HepG2 (cell line): ENCODE measurements at regions not wholly inside any gene's neighbourhood (a gene's known extent, or its start where the extent isn't known, plus 50 kb on each side); places are given as distances from the start of the nearest gene placed in this dataset.

ENCODE experiments used
- ATAC-seq: fragments of 200-7000 bp; cut with Tn5 transposase; 3 replicates; pipeline ENCODE4 v1.9.1; 2020; ENCODE audit warnings: mild to moderate bottlenecking, moderate library complexity
- BruUV-seq: library from RNA; stranded (reverse); fragments of 400-500 nt; replicated peaks from 2 replicates; lab custom pipeline; 2021; lab: Mats Ljungman, UMichigan
- CTCF ChIA-PET: fragments of 300-600 bp; formaldehyde crosslinking; extraction: SDS; loops from one replicate; lab custom pipeline; 2021; ENCODE audit warnings: low total read pairs, inconsistent platforms, low intra/inter-chr PET ratio; lab: Yijun Ruan, JAX
- POLR2A ChIA-PET: fragments of 350-600 bp; sonication (Branson Sonifier 250); formaldehyde crosslinking; loops from one replicate; lab custom pipeline; 2020; ENCODE audit warnings: antibody characterized with exemption, inconsistent platforms; lab: Yijun Ruan, JAX
- DNase-seq: peaks from one replicate; pipeline ENCODE4 v3.0.0-alpha.2; 2015; ENCODE audit warnings: low spot score
- FAIRE-seq: peaks from 3 replicates; lab custom pipeline; 2011; peaks lifted over from hg19 to GRCh38; lab: Jason Lieb, UNC
- H2AFZ ChIP-seq: one replicate; pipeline ENCODE4 v1.6.1; 2011; ENCODE audit warnings: low read length, inconsistent platforms
- H3K27ac ChIP-seq: fragments of 300-600 bp; 3 replicates; pipeline ENCODE4 v1.8.0; 2011; ENCODE audit warnings: mixed run types, mild to moderate bottlenecking, mixed read lengths, low read length, inconsistent platforms; ENCODE audit not compliant: insufficient read depth; ENCODE audit errors: extremely low read length
- H3K27me3 ChIP-seq, 2 experiments: fragments of 200-600 bp in 1 of 2; 2 replicates in 1 of 2; 3 replicates in 1 of 2; pipeline versions ENCODE4 v1.6.0 to v1.8.0; 2011; ENCODE audit warnings: low read length in 2 of 2, mild to moderate bottlenecking in 2 of 2, moderate library complexity in 2 of 2, inconsistent platforms in 1 of 2; ENCODE audit not compliant: insufficient read depth in 2 of 2, control insufficient read depth in 1 of 2
- H3K36me3 ChIP-seq, 2 experiments: fragments of 200-600 bp in 1 of 2; replicated peaks in 1 of 2; 2 replicates in 1 of 2; 3 replicates in 1 of 2; pipeline versions ENCODE4 v1.5.1 to v1.8.0; 2011; ENCODE audit warnings: low read length in 2 of 2, inconsistent platforms in 1 of 2; ENCODE audit not compliant: insufficient read depth in 2 of 2, control insufficient read depth in 1 of 2
- H3K4me1 ChIP-seq: 2 replicates; pipeline ENCODE4 v1.5.1; 2012; ENCODE audit warnings: low read length, inconsistent platforms; ENCODE audit not compliant: insufficient read depth
- H3K4me2 ChIP-seq: 2 replicates; pipeline ENCODE4 v1.6.0; 2011; ENCODE audit warnings: low read depth, low read length, inconsistent platforms
- H3K4me3 ChIP-seq, 3 experiments: fragments of 200-600 bp in 1 of 3; sonication (generic), shearing (Covaris generic) in 1 of 3; replicated peaks in 1 of 3; 2 replicates each; pipeline ENCODE4 v1.5.1; 2011 to 2016; ENCODE audit warnings: low read length in 3 of 3, inconsistent platforms in 2 of 3, low read depth in 2 of 3, mild to moderate bottlenecking in 2 of 3, control low read depth in 1 of 3, mixed read lengths in 1 of 3; ENCODE audit not compliant: insufficient read depth in 1 of 3
- H3K79me2 ChIP-seq: one replicate; pipeline ENCODE4 v1.6.1; 2011; ENCODE audit warnings: low read length, inconsistent platforms; ENCODE audit not compliant: insufficient read depth
- H3K9ac ChIP-seq: 2 replicates; pipeline ENCODE4 v1.6.0; 2011; ENCODE audit warnings: mild to moderate bottlenecking, low read depth, low read length, inconsistent platforms; ENCODE audit not compliant: insufficient read depth
- H3K9me3 ChIP-seq: 2 replicates; pipeline ENCODE4 v1.5.1; 2012; ENCODE audit warnings: mild to moderate bottlenecking, low read length
- H4K20me1 ChIP-seq: 2 replicates; pipeline ENCODE4 v1.6.0; 2011; ENCODE audit warnings: inconsistent platforms, mild to moderate bottlenecking, low read length, moderate library complexity; ENCODE audit not compliant: insufficient read depth
- ASH2L ChIP-seq: fragments of 300-600, 200-600 bp; sonication (generic); IDR thresholded peaks from 2 replicates; pipeline ENCODE4 v1.7.0; 2017; ENCODE audit warnings: low read depth, mild to moderate bottlenecking, moderate library complexity, mixed read lengths, low read length; ENCODE audit not compliant: insufficient read length
- CEBPG ChIP-seq: IDR thresholded peaks from 2 replicates; pipeline ENCODE4 v1.6.1; 2016
- CSRNP1 ChIP-seq: sonication (generic); formaldehyde crosslinking; IDR thresholded peaks from 2 replicates; pipeline ENCODE4 v1.8.1; 2023; ENCODE audit warnings: mild to moderate bottlenecking, missing genetic modification reagents
- PHF8 ChIP-seq: sonication (generic); formaldehyde crosslinking; IDR thresholded peaks from 2 replicates; pipeline ENCODE4 v1.5.0; 2020; ENCODE audit warnings: missing genetic modification reagents
- POLR2G ChIP-seq: fragments of 200-400 bp; formaldehyde crosslinking; IDR thresholded peaks from 2 replicates; pipeline ENCODE4 v1.6.1; 2018; ENCODE audit warnings: mild to moderate bottlenecking, low read depth, low read length, moderate library complexity
- RFX5 ChIP-seq: IDR thresholded peaks from 2 replicates; pipeline ENCODE4 v1.6.1; 2011; ENCODE audit warnings: low read depth, low read length, improper control_type of control experiment
- TBP ChIP-seq: sonication (generic); formaldehyde crosslinking; IDR thresholded peaks from 2 replicates; pipeline ENCODE4 v1.5.0; 2020; ENCODE audit warnings: missing genetic modification reagents
- ZNF350 ChIP-seq: sonication (generic); formaldehyde crosslinking; IDR thresholded peaks from 2 replicates; pipeline ENCODE4 v1.4.0; 2020; ENCODE audit warnings: mild to moderate bottlenecking, low read depth, missing genetic modification reagents, borderline replicate concordance
- ZNF367 ChIP-seq: sonication (generic); formaldehyde crosslinking; IDR thresholded peaks from 2 replicates; pipeline ENCODE4 v1.4.0; 2020; ENCODE audit warnings: missing genetic modification reagents, borderline replicate concordance
- WGBS: methylation state at CpG from one replicate; pipeline ENCODE4 v1.1.6; 2017; ENCODE audit warnings: low lambda C conversion rate; 5-methylcytosine and 5-hydroxymethylcytosine counted together
- in situ Hi-C: cut with HindIII; loops from 2 replicates; pipeline ENCODE4 v1.10.0; 2017; ENCODE audit warnings: low pct_unique_long_range_greater_than_20kb; ENCODE audit not compliant: extremely low pct_ligation_motif_present
- intact Hi-C: fragments of 100-400 bp; cut with micrococcal nuclease; formaldehyde crosslinking; loops from one replicate; pipeline ENCODE4 v1.10.0; 2022; ENCODE audit not compliant: unreplicated experiment

GRCh38 chr18:56089612-56090258 lies 501.7 kb upstream of the TCF4 start (continued):
- TF ChIP-seq CSRNP1 (CRISPR knock-in tag), result no peak

- POLR2A ChIA-PET, result no interaction called here
- no peak for TF ChIP-seq ZNF367 (CRISPR knock-in tag)
- FAIRE-seq (no peak), DNase-seq (no peak), ATAC-seq (no peak)
- 51% methylated on average over 4 of the region's 7 CpGs for WGBS
- Histone ChIP-seq H3K4me1 (no peaks in the 10 kb centered on the region), H3K27me3 (no peaks in the 10 kb centered on the region), H3K9ac (no peak overlapping the region), H3K27ac (no peak overlapping the region), H3K4me3 (no peak overlapping the region), H3K79me2 (no peaks in the 10 kb centered on the region), H4K20me1 (no peaks in the 10 kb centered on the region), H2AFZ (no peak overlapping the region), H3K9me3 (peaks cover 92% of the 10 kb centered on the region), H3K4me2 (no peak overlapping the region), H3K36me3 (no peaks in the 10 kb centered on the region)
- BruUV-seq, result no TSS peak
- in situ Hi-C loops, result no loop called here
- CTCF ChIA-PET, result no interaction called here
- intact Hi-C loops, result no loop called here
Measured at GRCh38 chr18:56086786-56087185, 498.8 kb upstream of the TCF4 start.

- POLR2A ChIA-PET, result no interaction called here
- 14% methylated on average over 4 of the region's 4 CpGs for WGBS
- in situ Hi-C loops (no loop called here), intact Hi-C loops (no loop called here)
- no peak for FAIRE-seq
- BruUV-seq, result no TSS peak
- H3K27me3 ChIP-seq, result no peaks in the 10 kb centered on the region
- no peak for DNase-seq
- no peaks in the 10 kb centered on the region for H3K36me3 ChIP-seq
- peaks cover 94% of the 10 kb centered on the region for H3K9me3 ChIP-seq
- H2AFZ ChIP-seq, result no peak overlapping the region
- no peak overlapping the region for H3K4me3 ChIP-seq
- TF ChIP-seq ZNF350 (no peak), ASH2L (no peak), TBP (CRISPR knock-in tag) (no peak), RFX5 (no peak), CEBPG (no peak), POLR2G (no peak), PHF8 (CRISPR knock-in tag) (no peak)
- TF ChIP-seq, all 625 proteins: peak for 0
- no peaks in the 10 kb centered on the region for H3K79me2 ChIP-seq
- no peaks in the 10 kb centered on the region for H4K20me1 ChIP-seq
- no peak overlapping the region for H3K9ac ChIP-seq
- H3K4me2 ChIP-seq, result no peak overlapping the region
- H3K4me1 ChIP-seq, result no peaks in the 10 kb centered on the region
- CTCF ChIA-PET, result no interaction called here
- H3K27ac ChIP-seq, result no peak overlapping the region
- no peak for ATAC-seq
Measured at GRCh38 chr18:56086176-56086575, 498.2 kb upstream of the TCF4 start.
